Endothelial cell of umbilical vein (primary cell): ENCODE measurements at regions not wholly inside any gene's neighbourhood (a gene's known extent, or its start where the extent isn't known, plus 50 kb on each side); places are given as distances from the start of the nearest gene placed in this dataset.

ENCODE experiments used
- BruUV-seq: library from RNA; stranded (reverse); fragments of 400-500 nt; replicated peaks from 2 replicates; lab custom pipeline; 2021; lab: Mats Ljungman, UMichigan
- CTCF ChIA-PET: fragments of 300-600, 350-600 bp; sonication (Branson Sonifier 250); formaldehyde crosslinking; loops from one replicate; lab custom pipeline; 2021; ENCODE audit warnings: antibody characterized with exemption, inconsistent platforms; lab: Charles Lee
- POLR2A ChIA-PET: fragments of 300-600, 350-600 bp; sonication (Branson Sonifier 250); formaldehyde crosslinking; loops from one replicate; lab custom pipeline; 2021; ENCODE audit warnings: antibody characterized with exemption, inconsistent platforms; lab: Charles Lee
- DNase-seq: peaks from one replicate; pipeline ENCODE4 v3.0.0-alpha.2; 2011; ENCODE audit warnings: low read depth, low spot score
- FAIRE-seq: peaks from 2 replicates; lab custom pipeline; 2011; peaks lifted over from hg19 to GRCh38; lab: Jason Lieb, UNC
- H2AFZ ChIP-seq: 2 replicates; pipeline ENCODE4 v1.6.0; 2012; ENCODE audit warnings: low read depth, low read length, control low read depth, inconsistent platforms
- H3K27ac ChIP-seq: 2 replicates; pipeline ENCODE4 v1.5.1; 2011; ENCODE audit warnings: low read depth, mild to moderate bottlenecking, control low read depth, low read length, moderate library complexity; ENCODE audit not compliant: insufficient read depth
- H3K27me3 ChIP-seq, 2 experiments: 2 replicates each; pipeline versions ENCODE4 v1.6.0 to v1.6.1; 2011; ENCODE audit warnings: low read length in 2 of 2, mixed read lengths in 1 of 2; ENCODE audit not compliant: control insufficient read depth in 2 of 2, insufficient read depth in 2 of 2
- H3K36me3 ChIP-seq, 2 experiments: 2 replicates in 1 of 2; 3 replicates in 1 of 2; pipeline ENCODE4 v1.5.1; 2011; ENCODE audit warnings: low read length in 2 of 2, mild to moderate bottlenecking in 1 of 2, moderate library complexity in 1 of 2; ENCODE audit not compliant: control insufficient read depth in 2 of 2, insufficient read depth in 2 of 2; ENCODE audit errors: extremely low read depth in 1 of 2
- H3K4me1 ChIP-seq: 3 replicates; pipeline ENCODE4 v1.5.1; 2011; ENCODE audit warnings: mild to moderate bottlenecking, low read length; ENCODE audit not compliant: control insufficient read depth, insufficient read depth; ENCODE audit errors: extremely low read depth
- H3K4me2 ChIP-seq: 2 replicates; pipeline ENCODE4 v1.6.1; 2011; ENCODE audit warnings: low read length, control low read depth, mixed read lengths; ENCODE audit not compliant: insufficient read depth
- H3K4me3 ChIP-seq, 3 experiments: fragments of 200-600 bp in 1 of 3; sonication (generic), shearing (Covaris generic) in 1 of 3; replicated peaks in 1 of 3; 2 replicates each; pipeline ENCODE4 v1.5.1; 2011 to 2016; ENCODE audit warnings: control low read depth in 3 of 3, low read length in 3 of 3, mild to moderate bottlenecking in 2 of 3, inconsistent platforms in 1 of 3, low read depth in 1 of 3, moderate library complexity in 1 of 3; ENCODE audit not compliant: insufficient read depth in 1 of 3
- H3K79me2 ChIP-seq: 2 replicates; pipeline ENCODE4 v1.6.0; 2012; ENCODE audit warnings: low read length, inconsistent platforms; ENCODE audit not compliant: control insufficient read depth, insufficient read depth
- H3K9ac ChIP-seq: replicated peaks from 2 replicates; pipeline ENCODE3; 2011; ENCODE audit warnings: low read length, control low read depth; ENCODE audit not compliant: insufficient read depth; ENCODE audit errors: extremely low read depth
- H3K9me1 ChIP-seq: replicated peaks from 3 replicates; pipeline ENCODE4 v1.6.0; 2011; ENCODE audit warnings: mild to moderate bottlenecking, low read length; ENCODE audit not compliant: control insufficient read depth, insufficient read depth; ENCODE audit errors: extremely low read depth
- H3K9me3 ChIP-seq: replicated peaks from 2 replicates; pipeline ENCODE4 v1.5.1; 2012; ENCODE audit warnings: low read length, inconsistent platforms; ENCODE audit not compliant: control insufficient read depth, insufficient read depth
- H4K20me1 ChIP-seq: replicated peaks from 2 replicates; pipeline ENCODE3; 2011; ENCODE audit warnings: mild to moderate bottlenecking, low read length; ENCODE audit not compliant: control insufficient read depth, insufficient read depth; ENCODE audit errors: extremely low read depth
- FOS ChIP-seq: IDR thresholded peaks from 2 replicates; pipeline ENCODE4 v1.6.1; 2011; ENCODE audit warnings: mild to moderate bottlenecking, low read length, moderate library complexity, borderline replicate concordance; ENCODE audit not compliant: insufficient read depth
- GATA2 ChIP-seq: IDR thresholded peaks from 2 replicates; pipeline ENCODE4 v1.7.0; 2011; ENCODE audit warnings: low read depth, mild to moderate bottlenecking, moderate library complexity, mixed read lengths, low read length; ENCODE audit not compliant: insufficient read length, insufficient read depth
- POLR2AphosphoS5 ChIP-seq: IDR thresholded peaks from 2 replicates; pipeline ENCODE4 v1.6.1; 2012; ENCODE audit warnings: low read depth, mild to moderate bottlenecking, control low read depth, low read length, moderate library complexity; ENCODE audit not compliant: insufficient read depth
- dilution Hi-C: fragments of 300-500 bp; cut with MboI; formaldehyde crosslinking; loops from one replicate; pipeline ENCODE4 v1.15.0; 2019; ENCODE audit warnings: low sequenced_read_pairs; ENCODE audit not compliant: extremely low pct_ligation_motif_present
- intact Hi-C: fragments of 100-400 bp; cut with micrococcal nuclease; formaldehyde crosslinking; loops from one replicate; pipeline ENCODE4 v1.10.0; 2022
- TF ChIP-seq, protein P1 (sequence below), 2 donors: IDR thresholded peaks; 1 replicate in 1 of 2; 2 replicates in 1 of 2; pipeline ENCODE4 v1.5.1; 2011; ENCODE audit warnings: low read length in 2 of 2, mild to moderate bottlenecking in 2 of 2, moderate library complexity in 2 of 2, control low read depth in 1 of 2, inconsistent platforms in 1 of 2, low read depth in 1 of 2; ENCODE audit not compliant: insufficient read depth in 1 of 2; ENCODE audit errors: extremely low read depth in 1 of 2

DNA sequence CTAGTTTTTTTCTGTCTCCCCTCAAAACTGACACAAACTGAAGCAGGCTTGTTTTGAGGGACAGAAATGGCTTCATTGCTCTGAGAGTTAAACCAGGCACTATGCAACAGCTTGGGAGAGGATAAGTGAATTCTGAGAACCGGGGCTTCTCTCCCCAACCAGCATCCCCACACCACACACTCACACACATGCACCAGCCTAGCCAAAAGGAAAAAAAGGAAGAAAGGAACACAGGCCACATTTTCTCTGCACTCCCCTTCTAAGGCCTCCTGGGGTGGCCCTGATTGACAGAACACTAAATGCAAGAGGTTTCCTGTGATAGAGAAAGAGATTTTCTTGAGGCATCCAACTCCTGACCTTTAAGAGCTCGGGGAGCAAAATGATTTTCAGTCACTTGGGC, 177.5 kb downstream of the TLE3 start:
- ChIA-PET POLR2A (no interaction called here), CTCF (no interaction called here)
- no peak overlapping the region for H2AFZ ChIP-seq
- H3K36me3 ChIP-seq: no peaks in the 10 kb centered on the region
- H3K4me3 ChIP-seq: no peak overlapping the region
- H3K27ac ChIP-seq: no peak overlapping the region
- no TSS peak for BruUV-seq
- H4K20me1 ChIP-seq: no peaks in the 10 kb centered on the region
- TF ChIP-seq POLR2AphosphoS5 (no peak), FOS (no peak), GATA2 (no peak)
- TF ChIP-seq, protein P1, sequence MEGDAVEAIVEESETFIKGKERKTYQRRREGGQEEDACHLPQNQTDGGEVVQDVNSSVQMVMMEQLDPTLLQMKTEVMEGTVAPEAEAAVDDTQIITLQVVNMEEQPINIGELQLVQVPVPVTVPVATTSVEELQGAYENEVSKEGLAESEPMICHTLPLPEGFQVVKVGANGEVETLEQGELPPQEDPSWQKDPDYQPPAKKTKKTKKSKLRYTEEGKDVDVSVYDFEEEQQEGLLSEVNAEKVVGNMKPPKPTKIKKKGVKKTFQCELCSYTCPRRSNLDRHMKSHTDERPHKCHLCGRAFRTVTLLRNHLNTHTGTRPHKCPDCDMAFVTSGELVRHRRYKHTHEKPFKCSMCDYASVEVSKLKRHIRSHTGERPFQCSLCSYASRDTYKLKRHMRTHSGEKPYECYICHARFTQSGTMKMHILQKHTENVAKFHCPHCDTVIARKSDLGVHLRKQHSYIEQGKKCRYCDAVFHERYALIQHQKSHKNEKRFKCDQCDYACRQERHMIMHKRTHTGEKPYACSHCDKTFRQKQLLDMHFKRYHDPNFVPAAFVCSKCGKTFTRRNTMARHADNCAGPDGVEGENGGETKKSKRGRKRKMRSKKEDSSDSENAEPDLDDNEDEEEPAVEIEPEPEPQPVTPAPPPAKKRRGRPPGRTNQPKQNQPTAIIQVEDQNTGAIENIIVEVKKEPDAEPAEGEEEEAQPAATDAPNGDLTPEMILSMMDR (IDR thresholded peaks at IDR 0.05; ENCODE audit: extremely low read depth in 1 of 2, insufficient read depth in 1 of 2, low read depth in 1 of 2, low read length in 2 of 2): no peak
- no peaks in the 10 kb centered on the region for H3K9me1 ChIP-seq
- no peaks in the 10 kb centered on the region for H3K79me2 ChIP-seq
- intact Hi-C loops: no loop called here
- DNase-seq (no peak), FAIRE-seq (no peak)
- no peaks in the 10 kb centered on the region for H3K4me1 ChIP-seq
- H3K9ac ChIP-seq: no peak overlapping the region
- H3K9me3 ChIP-seq: no peaks in the 10 kb centered on the region
- dilution Hi-C loops: no loop called here
- no peak overlapping the region for H3K4me2 ChIP-seq
- no peaks in the 10 kb centered on the region for H3K27me3 ChIP-seq
